HEK293 (cell line): ENCODE measurements at regions not wholly inside any gene's neighbourhood (a gene's known extent, or its start where the extent isn't known, plus 50 kb on each side); places are given as distances from the start of the nearest gene placed in this dataset.

Experiments used
- CTCF ChIA-PET: fragments of 350-600 bp; formaldehyde crosslinking; extraction: SDS; loops from one replicate; lab custom pipeline; 2021; ENCODE audit warnings: antibody characterized with exemption; lab: Yijun Ruan, JAX
- POLR2A ChIA-PET: fragments of 300-600 bp; formaldehyde crosslinking; extraction: SDS; loops from one replicate; lab custom pipeline; 2020; ENCODE audit warnings: antibody characterized with exemption, inconsistent platforms; lab: Yijun Ruan, JAX
- H3K27ac ChIP-seq: fragments of 200-500 bp; sonication (Bioruptor generic); 2 replicates; pipeline ENCODE4 v1.5.1; 2014; ENCODE audit warnings: low read depth, low read length, control low read depth, inconsistent platforms; ENCODE audit errors: extremely low read depth
- H3K36me3 ChIP-seq, 2 experiments: fragments of 200-500 bp in 1 of 2; sonication (Bioruptor generic) in 1 of 2; 1 replicate in 1 of 2; 2 replicates in 1 of 2; pipeline ENCODE4 v1.5.1; 2014 to 2017; ENCODE audit warnings: inconsistent platforms in 2 of 2, low read length in 2 of 2; ENCODE audit not compliant: control insufficient read depth in 2 of 2, insufficient read depth in 1 of 2
- H3K4me1 ChIP-seq: fragments of 200-500 bp; sonication (Bioruptor generic); 2 replicates; pipeline ENCODE4 v1.5.1; 2014; ENCODE audit warnings: mild to moderate bottlenecking, low read length, inconsistent platforms; ENCODE audit not compliant: control insufficient read depth, insufficient read depth
- H3K4me3 ChIP-seq: 2 replicates; pipeline ENCODE4 v1.5.1; 2011; ENCODE audit warnings: low read depth, mild to moderate bottlenecking, control low read depth, low read length, moderate library complexity
- H3K9me3 ChIP-seq: fragments of 200-500 bp; sonication (Bioruptor generic); 2 replicates; pipeline ENCODE4 v1.5.1; 2014; ENCODE audit warnings: low read depth, low read length, inconsistent platforms; ENCODE audit not compliant: control insufficient read depth, insufficient read depth
- CTCF ChIP-seq: fragments of 450-650 bp; formaldehyde crosslinking; IDR thresholded peaks from 2 replicates; pipeline ENCODE4 v1.5.1; 2016; ENCODE audit warnings: missing biosample characterization, missing genetic modification characterization
- KLF16 ChIP-seq: fragments of 450-650 bp; formaldehyde crosslinking; IDR thresholded peaks from 2 replicates; pipeline ENCODE4 v1.5.1; 2017; ENCODE audit warnings: missing biosample characterization, missing genetic modification characterization
- KLF7 ChIP-seq: fragments of 450-650 bp; formaldehyde crosslinking; IDR thresholded peaks from 2 replicates; pipeline ENCODE4 v1.5.1; 2016; ENCODE audit warnings: missing biosample characterization, missing genetic modification characterization, borderline replicate concordance
- MZF1 ChIP-seq: fragments of 450-650 bp; formaldehyde crosslinking; IDR thresholded peaks from 2 replicates; pipeline ENCODE4 v1.5.1; 2017; ENCODE audit warnings: missing biosample characterization, missing genetic modification characterization, borderline replicate concordance
- PRDM10 ChIP-seq: fragments of 450-650 bp; formaldehyde crosslinking; IDR thresholded peaks from 2 replicates; pipeline ENCODE4 v1.5.1; 2016; ENCODE audit warnings: missing biosample characterization, missing genetic modification characterization
- PRDM4 ChIP-seq: fragments of 450-650 bp; formaldehyde crosslinking; IDR thresholded peaks from 2 replicates; pipeline ENCODE4 v1.5.1; 2017; ENCODE audit warnings: missing biosample characterization, missing genetic modification characterization
- RBAK ChIP-seq: fragments of 450-650 bp; formaldehyde crosslinking; IDR thresholded peaks from 2 replicates; pipeline ENCODE4 v1.5.1; 2016; ENCODE audit warnings: missing biosample characterization, missing genetic modification characterization
- REPIN1 ChIP-seq: fragments of 450-650 bp; formaldehyde crosslinking; IDR thresholded peaks from 2 replicates; pipeline ENCODE4 v1.5.1; 2017; ENCODE audit warnings: missing biosample characterization, missing genetic modification characterization, low read depth
- TRIM28 ChIP-seq: IDR thresholded peaks from 2 replicates; pipeline ENCODE4 v1.6.1; 2011; ENCODE audit warnings: low read length, control low read depth, borderline replicate concordance
- ZBTB8A ChIP-seq: fragments of 450-650 bp; formaldehyde crosslinking; IDR thresholded peaks from 2 replicates; pipeline ENCODE4 v1.5.1; 2016; ENCODE audit warnings: missing biosample characterization, missing genetic modification characterization
- ZFP37 ChIP-seq: fragments of 450-650 bp; formaldehyde crosslinking; IDR thresholded peaks from 2 replicates; pipeline ENCODE4 v1.5.1; 2016; ENCODE audit warnings: missing biosample characterization, missing genetic modification characterization
- ZNF426 ChIP-seq: fragments of 450-650 bp; formaldehyde crosslinking; IDR thresholded peaks from 2 replicates; pipeline ENCODE4 v1.5.1; 2017; ENCODE audit warnings: missing biosample characterization, missing genetic modification characterization, mild to moderate bottlenecking, inconsistent platforms, moderate library complexity
- ZNF623 ChIP-seq: fragments of 450-650 bp; formaldehyde crosslinking; IDR thresholded peaks from 2 replicates; pipeline ENCODE4 v1.5.1; 2016; ENCODE audit warnings: missing biosample characterization, missing genetic modification characterization
- ZNF645 ChIP-seq: fragments of 450-650 bp; formaldehyde crosslinking; IDR thresholded peaks from 2 replicates; pipeline ENCODE4; 2016; ENCODE audit warnings: missing biosample characterization, missing genetic modification characterization
- ZNF677 ChIP-seq: fragments of 450-650 bp; IDR thresholded peaks from 2 replicates; pipeline ENCODE4 v1.5.0; 2018; ENCODE audit warnings: missing biosample characterization, mild to moderate bottlenecking, missing genetic modification characterization, moderate library complexity
- ZNF777 ChIP-seq: fragments of 450-650 bp; formaldehyde crosslinking; IDR thresholded peaks from 2 replicates; pipeline ENCODE4 v1.5.1; 2017; ENCODE audit warnings: missing biosample characterization, missing genetic modification characterization, borderline replicate concordance
- ZNF785 ChIP-seq: fragments of 450-650 bp; formaldehyde crosslinking; IDR thresholded peaks from 2 replicates; pipeline ENCODE4 v1.5.1; 2016; ENCODE audit warnings: missing biosample characterization, missing genetic modification characterization
- TF ChIP-seq, protein P1 (sequence below): fragments of 450-650 bp; formaldehyde crosslinking; IDR thresholded peaks from 2 replicates; pipeline ENCODE4 v1.5.1; 2016; ENCODE audit warnings: missing biosample characterization, missing genetic modification characterization

- Histone ChIP-seq H3K36me3 (no peaks in the 10 kb centered on the region), H3K4me1 (no peaks in the 10 kb centered on the region), H3K4me3 (no peak overlapping the region), H3K9me3 (no peaks in the 10 kb centered on the region), H3K27ac (no peak overlapping the region)
- POLR2A ChIA-PET: no interaction called here
- CTCF ChIA-PET: interaction anchor here (1.3 kb wide), 1 partner anchor 25 kb away, joined by 3 read pairs; no protein-coding TSS in a partner anchor
- TF ChIP-seq ZNF645 (tag by site-specific recombination) (no peak), RBAK (tag by site-specific recombination) (0 out of 2 replicates have a peak, but pooled peaks have one; percentile 53), KLF16 (tag by site-specific recombination) (no peak), REPIN1 (tag by site-specific recombination) (no peak), KLF7 (no peak), ZNF677 (tag by site-specific recombination) (no peak)
Observed at GRCh38 chr15:96023081-96023480, 307.4 kb upstream of the NR2F2 start.

DNA sequence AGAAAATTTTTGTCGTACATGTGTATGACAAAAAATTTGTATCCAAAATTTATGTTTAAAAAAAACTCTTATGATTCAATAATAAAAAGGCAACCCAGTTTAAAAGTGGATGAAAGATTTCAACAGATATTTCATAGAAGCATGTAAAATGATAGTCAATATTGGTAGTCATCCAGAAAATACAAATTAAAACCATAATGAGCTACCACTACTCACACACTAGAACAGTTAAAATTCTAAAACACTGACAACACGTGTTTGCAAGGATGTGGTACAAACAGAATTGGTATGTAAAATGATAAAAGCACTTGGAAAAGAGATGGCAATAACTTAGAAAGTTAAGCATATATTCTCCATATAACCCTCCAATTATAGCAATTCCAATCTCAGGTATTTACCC is 303.0 kb upstream of the NR2F2 start:
- CTCF ChIA-PET: interaction anchor here (0.5 kb wide), 1 partner anchor 167 kb away, joined by 4 read pairs; no protein-coding TSS in a partner anchor
- no peaks in the 10 kb centered on the region for H3K36me3 ChIP-seq
- H3K27ac ChIP-seq: no peak overlapping the region
- no peak overlapping the region for H3K4me3 ChIP-seq
- no peaks in the 10 kb centered on the region for H3K9me3 ChIP-seq
- TF ChIP-seq PRDM4 (tag by site-specific recombination) (no peak), TRIM28 (no peak), ZFP37 (tag by site-specific recombination) (no peak), PRDM10 (tag by site-specific recombination) (no peak)
- no peaks in the 10 kb centered on the region for H3K4me1 ChIP-seq
- POLR2A ChIA-PET: no interaction called here

DNA sequence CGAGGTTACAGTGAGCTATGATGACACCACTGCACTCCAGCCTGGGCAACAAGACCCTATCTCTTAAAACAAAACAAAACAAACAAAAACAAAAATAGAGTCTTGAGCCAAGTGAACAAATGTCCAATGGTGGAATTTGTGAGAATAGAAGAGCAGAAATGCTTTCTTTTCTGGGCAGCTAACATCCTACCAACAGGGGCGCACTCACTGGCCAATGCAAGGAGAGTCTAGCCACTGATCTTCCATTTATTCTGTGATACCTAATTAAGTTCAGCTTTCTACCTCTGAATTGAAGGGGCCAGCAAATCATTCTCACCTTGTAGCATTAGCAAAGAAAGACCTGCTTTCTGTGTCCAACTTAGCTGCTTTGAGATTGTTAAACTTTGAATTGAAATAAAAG is 301.9 kb upstream of the NR2F2 start:
- TF ChIP-seq MZF1 (tag by site-specific recombination) (no peak), ZBTB8A (tag by site-specific recombination) (no peak), RBAK (tag by site-specific recombination) (no peak), ZNF623 (tag by site-specific recombination) (no peak), CTCF (no peak), ZNF785 (tag by site-specific recombination) (no peak), ZNF426 (tag by site-specific recombination) (no peak), ZNF777 (tag by site-specific recombination) (no peak)
- TF ChIP-seq, protein P1, sequence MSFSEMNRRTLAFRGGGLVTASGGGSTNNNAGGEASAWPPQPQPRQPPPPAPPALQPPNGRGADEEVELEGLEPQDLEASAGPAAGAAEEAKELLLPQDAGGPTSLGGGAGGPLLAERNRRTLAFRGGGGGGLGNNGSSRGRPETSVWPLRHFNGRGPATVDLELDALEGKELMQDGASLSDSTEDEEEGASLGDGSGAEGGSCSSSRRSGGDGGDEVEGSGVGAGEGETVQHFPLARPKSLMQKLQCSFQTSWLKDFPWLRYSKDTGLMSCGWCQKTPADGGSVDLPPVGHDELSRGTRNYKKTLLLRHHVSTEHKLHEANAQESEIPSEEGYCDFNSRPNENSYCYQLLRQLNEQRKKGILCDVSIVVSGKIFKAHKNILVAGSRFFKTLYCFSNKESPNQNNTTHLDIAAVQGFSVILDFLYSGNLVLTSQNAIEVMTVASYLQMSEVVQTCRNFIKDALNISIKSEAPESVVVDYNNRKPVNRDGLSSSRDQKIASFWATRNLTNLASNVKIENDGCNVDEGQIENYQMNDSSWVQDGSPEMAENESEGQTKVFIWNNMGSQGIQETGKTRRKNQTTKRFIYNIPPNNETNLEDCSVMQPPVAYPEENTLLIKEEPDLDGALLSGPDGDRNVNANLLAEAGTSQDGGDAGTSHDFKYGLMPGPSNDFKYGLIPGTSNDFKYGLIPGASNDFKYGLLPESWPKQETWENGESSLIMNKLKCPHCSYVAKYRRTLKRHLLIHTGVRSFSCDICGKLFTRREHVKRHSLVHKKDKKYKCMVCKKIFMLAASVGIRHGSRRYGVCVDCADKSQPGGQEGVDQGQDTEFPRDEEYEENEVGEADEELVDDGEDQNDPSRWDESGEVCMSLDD: no peak
- POLR2A ChIA-PET: no interaction called here
- Histone ChIP-seq H3K4me3 (no peak overlapping the region), H3K36me3 (no peaks in the 10 kb centered on the region), H3K4me1 (no peaks in the 10 kb centered on the region), H3K9me3 (no peaks in the 10 kb centered on the region), H3K27ac (no peak overlapping the region)
- CTCF ChIA-PET: no interaction called here
